ENCODE measurements at regions not wholly inside any gene's neighbourhood (a gene's known extent, or its start where the extent isn't known, plus 50 kb on each side); places are given as distances from the start of the nearest gene placed in this dataset.

GRCh38 chr20:24862186-24862585 is 86.9 kb upstream of the CST7 start:
- in situ Hi-C loops (cut with MboI; ENCODE audit: low sequenced_read_pairs): no loop called here

GRCh38 chr20:24862606-24863005 is 86.5 kb upstream of the CST7 start:
- in situ Hi-C loops (cut with MboI; ENCODE audit: low sequenced_read_pairs): no loop called here

GRCh38 chr20:24863356-24863755 is 85.7 kb upstream of the CST7 start:
- in situ Hi-C loops (cut with MboI; ENCODE audit: low sequenced_read_pairs): no loop called here

- in situ Hi-C loops (cut with MboI; ENCODE audit: low sequenced_read_pairs): no loop called here
Measured at GRCh38 chr20:24866008-24866407, 83.1 kb upstream of the CST7 start.

GRCh38 chr20:24866742-24867141 is 82.3 kb upstream of the CST7 start:
- in situ Hi-C loops (cut with MboI; ENCODE audit: low sequenced_read_pairs): no loop called here

GRCh38 chr20:24867556-24867955 is 81.5 kb upstream of the CST7 start:
- in situ Hi-C loops (cut with MboI; ENCODE audit: low sequenced_read_pairs): no loop called here

- in situ Hi-C loops (cut with MboI; ENCODE audit: low sequenced_read_pairs): no loop called here
Measured at GRCh38 chr20:24868396-24868927, 80.6 kb upstream of the CST7 start.

- in situ Hi-C loops (cut with MboI; ENCODE audit: low sequenced_read_pairs): no loop called here
Measured at GRCh38 chr20:24868959-24869358, 80.1 kb upstream of the CST7 start.

GRCh38 chr20:24870057-24870456 is 79.0 kb upstream of the CST7 start:
- in situ Hi-C loops (cut with MboI; ENCODE audit: low sequenced_read_pairs): no loop called here

GRCh38 chr20:24870881-24871280 is 78.2 kb upstream of the CST7 start:
- in situ Hi-C loops (cut with MboI; ENCODE audit: low sequenced_read_pairs): no loop called here

- in situ Hi-C loops (cut with MboI; ENCODE audit: low sequenced_read_pairs): no loop called here
Measured at GRCh38 chr20:24871480-24872213, 77.4 kb upstream of the CST7 start.

GRCh38 chr20:24872291-24873024 is 76.6 kb upstream of the CST7 start:
- in situ Hi-C loops (cut with MboI; ENCODE audit: low sequenced_read_pairs): no loop called here

GRCh38 chr20:24873025-24873620 is 75.9 kb upstream of the CST7 start:
- in situ Hi-C loops (cut with MboI; ENCODE audit: low sequenced_read_pairs): no loop called here

GRCh38 chr20:24875078-24875477 is 74.0 kb upstream of the CST7 start:
- in situ Hi-C loops (cut with MboI; ENCODE audit: low sequenced_read_pairs): loop anchor here (25.0 kb wide), 1 partner anchor 263 kb away; no protein-coding TSS in a partner anchor

- in situ Hi-C loops (cut with MboI; ENCODE audit: low sequenced_read_pairs): loop anchor here (25.0 kb wide), 1 partner anchor 265 kb away; no protein-coding TSS in a partner anchor
Measured at GRCh38 chr20:24877652-24878051, 71.4 kb upstream of the CST7 start.

- in situ Hi-C loops (cut with MboI; ENCODE audit: low sequenced_read_pairs): loop anchor here (25.0 kb wide), 1 partner anchor 266 kb away; no protein-coding TSS in a partner anchor
Measured at GRCh38 chr20:24878657-24879056, 70.4 kb upstream of the CST7 start.

- in situ Hi-C loops (cut with MboI; ENCODE audit: low sequenced_read_pairs): loop anchor here (25.0 kb wide), 1 partner anchor 268 kb away; no protein-coding TSS in a partner anchor
Measured at GRCh38 chr20:24879875-24880274, 69.2 kb upstream of the CST7 start.

GRCh38 chr20:24880356-24880755 is 68.7 kb upstream of the CST7 start:
- in situ Hi-C loops (cut with MboI; ENCODE audit: low sequenced_read_pairs): loop anchor here (25.0 kb wide), 1 partner anchor 268 kb away; no protein-coding TSS in a partner anchor

GRCh38 chr20:24890286-24890685 is 58.8 kb upstream of the CST7 start:
- in situ Hi-C loops (cut with MboI; ENCODE audit: low sequenced_read_pairs): loop anchor here (25.0 kb wide), 1 partner anchor 278 kb away; no protein-coding TSS in a partner anchor

- in situ Hi-C loops (cut with MboI; ENCODE audit: low sequenced_read_pairs): loop anchor here (25.0 kb wide), 1 partner anchor 279 kb away; no protein-coding TSS in a partner anchor
Measured at GRCh38 chr20:24891546-24892393, 57.3 kb upstream of the CST7 start.
